Vagina (tissue), 2 donors: ENCODE measurements at regions not wholly inside any gene's neighbourhood (a gene's known extent, or its start where the extent isn't known, plus 50 kb on each side); places are given as distances from the start of the nearest gene placed in this dataset.

ENCODE experiments used
- DNase-seq, 2 donors: peaks; one replicate each; pipeline ENCODE4 v3.0.0-alpha.2; 2017; ENCODE audit errors: extremely low spot score in 2 of 2
- H3K27ac ChIP-seq: fragments of 200-600 bp; sonication (generic); one replicate; pipeline ENCODE4 v1.5.1; 2019
- H3K27me3 ChIP-seq: fragments of 200-600 bp; sonication (generic); one replicate; pipeline ENCODE4 v1.5.1; 2019
- H3K36me3 ChIP-seq, 2 donors: fragments of 200-600 bp; sonication (generic); one replicate each; pipeline ENCODE4 v1.5.1; 2017 to 2019
- H3K4me1 ChIP-seq: fragments of 200-600 bp; sonication (generic); one replicate; pipeline ENCODE4 v1.5.1; 2019
- H3K4me3 ChIP-seq, 2 donors: fragments of 200-600 bp; sonication (generic); 1 replicate in 1 of 2; 2 replicates in 1 of 2; pipeline ENCODE4 v1.5.1; 2016 to 2019
- H3K9me3 ChIP-seq: fragments of 200-600 bp; sonication (generic); one replicate; pipeline ENCODE4 v1.5.1; 2019
- CTCF ChIP-seq, 3 experiments: fragments of 450-650 bp in 2 of 3; fragments of 200-600 bp in 1 of 3; sonication (generic) in 1 of 3; IDR thresholded peaks; one replicate each; pipeline ENCODE4 v1.5.1; 2017 to 2019; ENCODE audit warnings: antibody characterized with exemption in 3 of 3, mild to moderate bottlenecking in 2 of 3, moderate library complexity in 2 of 3
- POLR2A ChIP-seq, 2 donors: fragments of 450-650 bp; IDR thresholded peaks; one replicate each; pipeline ENCODE4 v1.6.1; 2017; ENCODE audit warnings: antibody characterized with exemption in 2 of 2, mild to moderate bottlenecking in 2 of 2, moderate library complexity in 2 of 2
- POLR2AphosphoS5 ChIP-seq, 2 donors: sonication (generic); formaldehyde crosslinking; IDR thresholded peaks; one replicate each; pipeline ENCODE4 v1.9.0; 2017; ENCODE audit warnings: antibody characterized with exemption in 2 of 2, mild to moderate bottlenecking in 2 of 2, low read depth in 1 of 2; ENCODE audit not compliant: insufficient read depth in 1 of 2
- intact Hi-C: fragments of 100-400 bp; cut with DNase I; formaldehyde crosslinking; loops from one replicate; pipeline ENCODE4 v1.15.1; 2023

GRCh38 chr2:114345246-114345645, 97.2 kb upstream of the DPP10 start:
- Histone ChIP-seq H3K36me3 (no peaks in the 10 kb centered on the region), H3K4me1 (no peaks in the 10 kb centered on the region), H3K9me3 (no peaks in the 10 kb centered on the region), H3K27ac (no peak overlapping the region), H3K4me3 (no peak overlapping the region), H3K27me3 (no peaks in the 10 kb centered on the region)
- TF ChIP-seq POLR2AphosphoS5 (IDR thresholded peaks at IDR 0.05; ENCODE audit: insufficient read depth in 1 of 2, low read depth in 1 of 2) (no peak), CTCF (IDR thresholded peaks at IDR 0.05) (no peak), POLR2A (IDR thresholded peaks at IDR 0.05) (no peak)
- intact Hi-C loops, result no loop called here
- DNase-seq, result no peak

- no peak overlapping the region for H3K4me3 ChIP-seq
- TF ChIP-seq POLR2AphosphoS5 (IDR thresholded peaks at IDR 0.05; ENCODE audit: insufficient read depth in 1 of 2, low read depth in 1 of 2) (no peak), POLR2A (IDR thresholded peaks at IDR 0.05) (no peak), CTCF (IDR thresholded peaks at IDR 0.05) (no peak)
- H3K27ac ChIP-seq, result no peak overlapping the region
- no peak for DNase-seq
- H3K27me3 ChIP-seq, result no peaks in the 10 kb centered on the region
- intact Hi-C loops, result no loop called here
- no peaks in the 10 kb centered on the region for H3K9me3 ChIP-seq
- no peaks in the 10 kb centered on the region for H3K36me3 ChIP-seq
- no peaks in the 10 kb centered on the region for H3K4me1 ChIP-seq
Measured at GRCh38 chr2:114346658-114347057, 95.8 kb upstream of the DPP10 start.

GRCh38 chr2:114350186-114350725, 92.2 kb upstream of the DPP10 start:
- no peak overlapping the region for H3K4me3 ChIP-seq
- no peaks in the 10 kb centered on the region for H3K36me3 ChIP-seq
- no peak for DNase-seq
- no peak overlapping the region for H3K27ac ChIP-seq
- H3K9me3 ChIP-seq, result no peaks in the 10 kb centered on the region
- TF ChIP-seq POLR2AphosphoS5 (IDR thresholded peaks at IDR 0.05; ENCODE audit: insufficient read depth in 1 of 2, low read depth in 1 of 2) (no peak), CTCF (IDR thresholded peaks at IDR 0.05) (no peak), POLR2A (IDR thresholded peaks at IDR 0.05) (no peak)
- intact Hi-C loops, result no loop called here
- no peaks in the 10 kb centered on the region for H3K27me3 ChIP-seq
- no peaks in the 10 kb centered on the region for H3K4me1 ChIP-seq

- intact Hi-C loops, result no loop called here
- Histone ChIP-seq H3K36me3 (no peaks in the 10 kb centered on the region), H3K27me3 (no peaks in the 10 kb centered on the region), H3K4me3 (no peak overlapping the region), H3K27ac (no peak overlapping the region), H3K4me1 (no peaks in the 10 kb centered on the region), H3K9me3 (no peaks in the 10 kb centered on the region)
- no peak for DNase-seq
- TF ChIP-seq POLR2A (IDR thresholded peaks at IDR 0.05), result no peak
- TF ChIP-seq CTCF (IDR thresholded peaks at IDR 0.05), result no peak
- no peak for TF ChIP-seq POLR2AphosphoS5 (IDR thresholded peaks at IDR 0.05; ENCODE audit: insufficient read depth in 1 of 2, low read depth in 1 of 2)
Measured at GRCh38 chr2:114352988-114353387, 89.5 kb upstream of the DPP10 start.

- no peaks in the 10 kb centered on the region for H3K9me3 ChIP-seq
- no peak overlapping the region for H3K4me3 ChIP-seq
- DNase-seq, result no peak
- intact Hi-C loops, result no loop called here
- no peaks in the 10 kb centered on the region for H3K36me3 ChIP-seq
- no peaks in the 10 kb centered on the region for H3K27me3 ChIP-seq
- H3K4me1 ChIP-seq, result no peaks in the 10 kb centered on the region
- TF ChIP-seq POLR2A (IDR thresholded peaks at IDR 0.05), result no peak
- no peak for TF ChIP-seq CTCF (IDR thresholded peaks at IDR 0.05)
- no peak for TF ChIP-seq POLR2AphosphoS5 (IDR thresholded peaks at IDR 0.05; ENCODE audit: insufficient read depth in 1 of 2, low read depth in 1 of 2)
- H3K27ac ChIP-seq, result no peak overlapping the region
Measured at GRCh38 chr2:114354199-114354598, 88.2 kb upstream of the DPP10 start.
